WERI-Rb-1 (cell line): ENCODE measurements at regions not wholly inside any gene's neighbourhood (a gene's known extent, or its start where the extent isn't known, plus 50 kb on each side); places are given as distances from the start of the nearest gene placed in this dataset.

ENCODE experiments used
- DNase-seq: peaks from one replicate; pipeline ENCODE4 v3.0.0-alpha.2; 2020
- H3K27ac ChIP-seq: fragments of 250-450 bp; sonication (Bioruptor Pico); 2 replicates; pipeline ENCODE4 v1.5.1; 2020; ENCODE audit warnings: mild to moderate bottlenecking, moderate library complexity
- H3K27me3 ChIP-seq: fragments of 250-450 bp; sonication (Bioruptor Pico); 2 replicates; pipeline ENCODE4 v1.5.1; 2021; ENCODE audit warnings: mild to moderate bottlenecking, low read depth, moderate library complexity; ENCODE audit not compliant: insufficient read depth, severe bottlenecking
- H3K36me3 ChIP-seq: fragments of 250-450 bp; sonication (Bioruptor Pico); 2 replicates; pipeline ENCODE4 v1.5.1; 2020; ENCODE audit warnings: mild to moderate bottlenecking, moderate library complexity
- H3K4me3 ChIP-seq: 2 replicates; pipeline ENCODE4 v1.5.1; 2011; ENCODE audit warnings: low read depth, mild to moderate bottlenecking, control low read depth, low read length
- H3K9me3 ChIP-seq: fragments of 250-450 bp; sonication (Bioruptor Pico); 2 replicates; pipeline ENCODE4 v1.5.1; 2021; ENCODE audit warnings: mild to moderate bottlenecking, moderate library complexity; ENCODE audit not compliant: severe bottlenecking
- CTCF ChIP-seq: IDR thresholded peaks from 2 replicates; pipeline ENCODE4 v1.5.1; 2011; ENCODE audit warnings: low read depth, mild to moderate bottlenecking, control low read depth, inconsistent platforms, low read length

- no peak for DNase-seq
- TF ChIP-seq CTCF: no peak
- no peaks in the 10 kb centered on the region for H3K27me3 ChIP-seq
- no peaks in the 10 kb centered on the region for H3K36me3 ChIP-seq
- no peaks in the 10 kb centered on the region for H3K9me3 ChIP-seq
- H3K27ac ChIP-seq: no peak overlapping the region
- no peak overlapping the region for H3K4me3 ChIP-seq
Observed at GRCh38 chr4:20326977-20327376, 75.3 kb downstream of the SLIT2 start.

- H3K27ac ChIP-seq: no peak overlapping the region
- no peak for DNase-seq
- H3K4me3 ChIP-seq: no peak overlapping the region
- no peaks in the 10 kb centered on the region for H3K27me3 ChIP-seq
- no peaks in the 10 kb centered on the region for H3K9me3 ChIP-seq
- H3K36me3 ChIP-seq: no peaks in the 10 kb centered on the region
- no peak for TF ChIP-seq CTCF
Observed at GRCh38 chr4:20327808-20328207, 76.1 kb downstream of the SLIT2 start.

GRCh38 chr4:20331642-20332041 is 79.9 kb downstream of the SLIT2 start:
- Histone ChIP-seq H3K27ac (no peak overlapping the region), H3K9me3 (no peaks in the 10 kb centered on the region), H3K27me3 (no peaks in the 10 kb centered on the region), H3K36me3 (no peaks in the 10 kb centered on the region), H3K4me3 (no peak overlapping the region)
- no peak for DNase-seq
- TF ChIP-seq CTCF: no peak

GRCh38 chr4:20333141-20333715 is 81.5 kb downstream of the SLIT2 start:
- no peaks in the 10 kb centered on the region for H3K27me3 ChIP-seq
- H3K36me3 ChIP-seq: no peaks in the 10 kb centered on the region
- no peak overlapping the region for H3K27ac ChIP-seq
- no peaks in the 10 kb centered on the region for H3K9me3 ChIP-seq
- TF ChIP-seq CTCF: no peak
- DNase-seq: no peak
- H3K4me3 ChIP-seq: no peak overlapping the region

- Histone ChIP-seq H3K27ac (no peak overlapping the region), H3K9me3 (no peaks in the 10 kb centered on the region), H3K36me3 (no peaks in the 10 kb centered on the region), H3K4me3 (no peak overlapping the region), H3K27me3 (no peaks in the 10 kb centered on the region)
- no peak for TF ChIP-seq CTCF
- peak; percentile 32 for DNase-seq
Observed at GRCh38 chr4:20337261-20337664, 85.6 kb downstream of the SLIT2 start.

GRCh38 chr4:20338841-20339240 is 87.1 kb downstream of the SLIT2 start:
- DNase-seq: no peak
- no peaks in the 10 kb centered on the region for H3K9me3 ChIP-seq
- TF ChIP-seq CTCF: no peak
- no peak overlapping the region for H3K4me3 ChIP-seq
- H3K27me3 ChIP-seq: no peaks in the 10 kb centered on the region
- H3K27ac ChIP-seq: no peak overlapping the region
- no peaks in the 10 kb centered on the region for H3K36me3 ChIP-seq
